SHP77 (cell line): ENCODE measurements at regions not wholly inside any gene's neighbourhood (a gene's known extent, or its start where the extent isn't known, plus 50 kb on each side); places are given as distances from the start of the nearest gene placed in this dataset.

Experiments
- DNase-seq, 2 experiments: peaks; one replicate each; lab custom pipeline; 2025; lab: John Stamatoyannopoulos, UW

DNA sequence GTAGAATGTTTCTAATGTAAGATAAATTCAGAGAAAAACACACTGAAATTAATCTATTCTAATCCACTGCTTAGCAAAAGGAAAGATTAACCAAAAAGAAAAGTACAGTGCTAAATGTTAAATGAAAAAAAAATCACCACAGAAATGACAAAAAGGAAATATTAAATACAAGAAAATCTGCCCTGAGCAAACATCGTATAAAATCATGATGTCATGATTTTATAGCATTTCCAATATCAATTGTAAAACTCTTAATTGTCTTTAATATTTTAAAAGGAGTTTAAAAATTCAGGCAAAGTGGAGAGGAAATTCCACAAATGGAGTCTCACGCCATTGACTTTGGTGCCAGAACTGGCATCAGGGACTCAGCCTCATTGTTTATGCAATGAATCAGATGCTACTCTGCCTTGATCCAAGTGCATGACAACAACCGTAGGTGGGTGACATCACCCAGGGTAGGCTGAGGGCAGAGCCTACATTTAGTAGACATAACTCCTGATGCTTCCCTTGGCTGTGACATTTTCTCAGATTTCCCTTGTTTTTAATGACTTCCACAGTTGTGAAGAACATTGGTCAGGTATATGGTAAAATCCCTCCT lies 696.8 kb downstream of the SEMA5A start:
- DNase-seq, result peak in 1 of 2 experiments; percentile 27

DNA sequence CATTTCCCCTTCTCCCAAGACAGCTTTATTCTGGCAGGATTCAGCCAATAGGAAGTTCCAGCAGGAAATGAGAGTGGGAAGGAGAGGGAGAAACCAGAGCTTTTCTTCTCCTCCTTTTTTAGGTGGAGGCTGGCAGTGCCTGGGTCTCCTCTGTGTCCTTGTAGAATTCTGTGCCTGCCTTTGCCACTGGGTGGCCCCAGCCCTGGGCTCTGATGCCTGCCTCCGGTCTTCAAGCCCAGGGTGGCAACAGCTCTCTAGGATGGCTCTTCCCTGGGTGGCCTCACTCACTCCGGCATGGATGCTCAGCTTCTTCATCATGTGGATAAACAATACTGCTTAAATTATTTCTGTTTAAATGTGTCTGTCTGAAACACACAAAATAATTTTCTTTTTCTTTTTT lies 694.8 kb downstream of the SEMA5A start:
- no peak for DNase-seq

DNA sequence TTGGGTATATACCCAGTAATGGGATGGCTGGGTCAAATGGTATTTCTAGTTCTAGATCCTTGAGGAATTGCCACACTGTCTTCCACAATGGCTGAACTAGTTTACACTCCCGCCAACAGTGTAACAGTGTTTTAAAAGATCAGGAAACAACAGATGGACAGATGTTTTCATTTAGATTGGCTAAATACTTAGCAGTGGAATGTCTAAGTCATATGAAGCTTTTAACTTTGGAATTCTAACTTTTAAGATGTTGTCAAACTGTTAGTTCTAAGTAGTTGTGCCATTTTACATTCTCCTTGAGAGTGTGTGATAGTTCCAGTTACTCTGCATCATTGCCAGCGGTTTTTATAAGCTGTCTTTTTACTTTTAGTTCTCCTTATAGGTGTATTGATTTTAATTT lies 688.8 kb downstream of the SEMA5A start:
- no peak for DNase-seq

DNA sequence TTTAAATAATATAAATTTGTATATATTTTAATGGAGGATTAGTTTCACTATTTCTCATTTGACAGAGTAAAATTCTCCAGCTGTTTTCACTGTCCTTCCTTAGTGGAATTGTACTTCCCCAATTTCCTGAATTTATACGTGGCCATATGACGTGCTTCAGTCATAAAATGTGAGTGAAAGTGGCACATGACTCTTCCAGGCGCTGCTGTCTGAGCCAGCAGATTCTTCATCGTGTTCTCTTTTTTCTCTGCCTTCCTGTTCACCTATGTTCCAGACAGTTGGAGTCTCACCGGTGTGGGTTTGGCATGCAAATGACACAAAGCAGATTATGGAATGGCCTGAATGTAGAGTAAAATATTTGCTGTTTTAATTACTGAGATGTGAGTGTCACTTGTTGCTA lies 684.1 kb downstream of the SEMA5A start:
- no peak for DNase-seq

DNA sequence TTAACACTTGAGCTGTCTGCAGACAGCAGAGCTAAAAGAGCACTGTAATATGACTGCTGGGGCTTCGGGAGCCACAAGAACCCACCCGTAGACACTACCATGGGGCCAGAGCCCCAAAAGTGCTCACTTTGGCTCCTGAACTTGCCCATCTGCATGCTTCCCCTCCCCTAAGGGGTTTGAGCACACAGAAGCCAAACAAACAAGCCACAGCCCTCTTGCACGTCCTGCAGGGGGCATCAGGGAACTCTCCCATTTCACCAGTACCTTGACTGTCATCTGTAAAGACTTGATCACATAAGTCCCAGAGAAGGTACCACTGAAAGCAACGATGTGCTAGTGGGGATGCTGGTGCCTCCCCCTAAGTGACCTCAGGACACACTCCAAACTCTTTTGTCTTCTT lies 681.8 kb downstream of the SEMA5A start:
- peak; percentile 50 for DNase-seq

DNA sequence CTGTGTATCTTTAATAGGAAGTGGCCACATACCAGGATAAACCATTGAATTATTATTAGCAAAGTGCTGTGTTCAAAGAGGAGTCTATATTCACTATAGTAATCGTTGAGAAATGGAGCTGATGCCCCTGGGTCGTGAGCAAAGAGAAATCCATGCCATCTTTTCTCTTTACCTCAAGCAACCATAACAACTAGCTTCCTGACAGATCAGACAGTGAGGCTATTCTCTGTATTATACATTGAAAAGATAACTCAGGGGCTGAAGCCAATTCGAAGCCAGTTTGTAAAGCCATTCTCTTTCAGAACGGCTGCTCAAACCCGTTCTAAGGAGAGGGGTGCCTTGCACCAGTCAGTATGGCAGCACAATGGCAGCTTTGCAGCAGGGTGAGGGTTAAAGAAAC lies 680.6 kb downstream of the SEMA5A start:
- DNase-seq, result no peak

DNA sequence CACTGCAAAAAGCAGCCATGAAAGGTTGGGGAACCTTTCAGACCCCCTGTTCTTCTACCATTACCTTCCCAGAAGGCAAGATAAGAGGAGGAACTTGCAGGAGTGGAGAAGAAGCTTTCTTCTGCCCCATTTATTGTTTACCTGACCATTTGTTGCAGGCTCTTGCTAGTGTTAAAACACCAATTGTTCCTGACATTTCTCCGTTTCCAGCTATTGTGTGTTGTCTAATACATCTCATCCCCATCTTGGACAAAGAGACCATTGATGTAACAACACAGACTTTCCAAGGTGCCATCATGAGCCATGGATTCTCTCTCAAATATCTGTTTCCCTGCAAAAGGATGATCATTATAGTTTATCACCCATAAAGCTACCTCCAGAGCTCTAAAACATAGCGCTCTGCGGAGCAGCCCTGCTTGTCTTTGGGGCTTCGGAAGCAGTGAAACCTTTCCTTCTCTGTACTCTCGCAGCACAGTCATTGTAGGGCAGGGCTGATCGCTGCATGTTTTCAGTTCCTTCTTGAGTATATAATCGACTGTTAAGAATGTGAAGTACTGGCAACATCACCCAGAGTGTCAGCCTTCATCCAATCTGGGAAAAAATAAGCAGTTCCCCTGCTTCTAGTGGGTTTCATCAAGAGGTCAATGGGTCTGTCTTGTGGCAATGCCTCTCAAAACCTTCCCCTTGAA lies 680.0 kb downstream of the SEMA5A start:
- no peak for DNase-seq

DNA sequence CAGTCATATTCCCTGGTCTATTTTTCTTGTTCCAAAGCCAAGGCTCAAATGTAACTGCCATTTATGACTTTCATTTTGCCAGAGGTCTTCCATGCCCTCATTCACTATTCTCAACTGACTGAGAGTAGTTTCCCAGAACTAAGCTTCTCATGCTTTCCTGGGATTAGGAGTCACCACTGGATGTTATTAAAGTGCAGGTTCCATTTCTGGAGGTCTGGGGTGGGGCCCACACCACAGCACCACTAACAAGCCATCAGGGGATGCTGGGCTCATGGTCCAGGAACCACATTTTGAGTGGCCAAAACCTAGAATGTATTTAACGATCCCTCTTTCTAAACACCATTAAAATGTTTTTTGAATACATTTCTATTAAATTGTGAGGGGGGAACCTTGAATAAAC lies 677.6 kb downstream of the SEMA5A start:
- no peak for DNase-seq

DNA sequence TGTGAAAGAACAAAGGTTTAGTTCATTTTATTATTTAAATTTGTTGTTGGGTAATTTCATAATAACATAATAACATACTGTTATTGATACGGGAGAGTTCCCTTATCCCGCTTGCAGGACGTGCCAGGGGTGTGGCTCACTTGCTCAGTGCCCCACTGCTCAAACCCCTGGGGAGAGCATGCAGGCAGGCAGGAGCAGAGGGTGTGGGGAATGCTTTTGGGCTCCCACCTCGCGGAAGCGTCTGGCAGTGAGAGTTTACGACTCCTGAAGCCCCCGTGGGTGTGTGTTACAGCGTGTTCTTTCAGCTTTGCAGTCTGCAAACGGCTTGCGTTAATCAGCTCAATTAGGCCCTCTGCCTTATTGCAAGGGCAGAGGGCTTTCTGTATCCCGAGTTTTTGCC lies 675.9 kb downstream of the SEMA5A start:
- DNase-seq, result no peak

DNA sequence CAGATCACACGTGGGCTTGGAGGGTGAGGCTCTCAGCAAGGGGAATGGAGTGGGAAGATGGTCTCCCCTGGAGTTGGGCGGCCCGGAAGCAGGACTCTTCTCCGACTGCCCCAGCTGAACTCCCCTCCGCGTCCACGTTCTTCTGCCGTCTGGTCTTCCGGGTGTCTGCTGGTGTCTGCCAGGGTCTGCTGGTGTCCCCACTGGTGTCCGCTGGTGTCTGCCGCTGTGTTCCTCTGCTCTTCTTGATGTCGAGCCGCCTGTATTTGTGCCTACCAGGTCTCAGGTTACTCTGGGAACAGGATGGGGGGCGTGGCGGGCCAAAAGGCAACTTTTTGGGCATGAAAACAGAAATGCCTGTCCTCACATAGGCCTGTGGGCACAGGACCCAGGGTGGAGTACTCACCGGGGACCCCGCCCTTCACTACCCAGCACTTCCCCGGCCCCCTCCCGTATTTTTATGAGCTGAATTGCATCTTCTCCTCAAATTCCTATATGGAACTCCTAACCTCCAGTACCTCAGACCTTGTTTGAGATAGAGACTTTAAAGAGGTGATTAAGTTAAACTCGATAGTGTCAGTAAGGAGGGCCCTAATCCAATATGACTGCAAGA lies 675.4 kb downstream of the SEMA5A start:
- DNase-seq, result peak in 1 of 2 experiments; percentile 7

DNA sequence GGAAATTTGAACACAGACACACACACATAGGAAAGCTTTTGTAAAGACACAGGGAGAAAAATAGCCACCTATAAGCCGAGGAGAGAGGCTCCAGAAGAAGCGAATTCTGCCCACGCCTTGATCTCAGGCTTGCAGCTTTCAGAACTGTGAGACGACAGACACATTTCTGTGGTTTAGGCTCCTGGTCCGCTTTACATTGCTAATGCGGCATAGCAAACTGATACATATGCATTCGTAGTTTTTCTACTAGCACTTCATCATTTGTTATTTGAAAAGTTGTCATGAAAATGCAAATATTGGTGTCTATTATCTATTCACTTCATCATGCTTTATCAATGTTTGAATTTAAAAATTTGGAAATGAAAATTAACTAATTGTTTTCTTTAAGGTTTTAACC lies 674.9 kb downstream of the SEMA5A start:
- DNase-seq, result no peak

DNA sequence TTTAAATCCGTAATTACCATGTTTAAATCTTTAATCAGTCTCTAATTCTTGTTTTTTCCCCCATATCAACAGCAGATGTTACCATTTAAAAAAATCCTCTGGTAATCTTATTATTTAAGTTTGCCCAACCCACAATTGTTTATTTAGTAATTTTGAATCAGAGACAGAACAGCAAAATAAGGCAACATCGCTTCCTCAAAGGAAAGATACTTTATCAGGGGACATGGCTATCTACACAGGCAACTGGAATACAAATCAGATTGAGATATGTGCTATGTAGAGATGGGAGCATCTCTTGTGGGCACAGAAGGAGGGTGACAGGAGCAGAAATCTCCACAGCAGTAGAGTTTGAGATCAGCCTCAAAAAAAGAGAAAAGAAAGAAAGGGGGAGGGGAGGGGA lies 674.4 kb downstream of the SEMA5A start:
- no peak for DNase-seq

DNA sequence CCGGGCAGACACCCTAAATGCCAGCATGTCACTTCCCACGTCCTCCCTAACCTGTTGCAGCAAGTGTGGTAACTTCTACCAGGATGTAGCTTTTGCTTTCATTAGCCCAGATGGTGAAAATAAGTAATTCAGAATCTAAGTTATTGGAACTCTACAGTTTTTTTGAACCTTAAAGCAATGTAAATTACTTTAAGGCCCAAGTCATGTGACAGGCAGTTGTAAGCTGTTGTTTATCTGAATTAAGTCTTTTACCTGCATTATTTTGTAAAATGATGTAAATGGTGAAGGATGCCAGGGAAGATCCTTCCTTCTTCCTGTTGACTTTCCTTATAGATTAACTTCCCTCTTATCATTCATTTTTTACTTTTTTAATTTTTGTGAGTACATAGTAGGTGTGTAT lies 670.2 kb downstream of the SEMA5A start:
- no peak for DNase-seq

DNA sequence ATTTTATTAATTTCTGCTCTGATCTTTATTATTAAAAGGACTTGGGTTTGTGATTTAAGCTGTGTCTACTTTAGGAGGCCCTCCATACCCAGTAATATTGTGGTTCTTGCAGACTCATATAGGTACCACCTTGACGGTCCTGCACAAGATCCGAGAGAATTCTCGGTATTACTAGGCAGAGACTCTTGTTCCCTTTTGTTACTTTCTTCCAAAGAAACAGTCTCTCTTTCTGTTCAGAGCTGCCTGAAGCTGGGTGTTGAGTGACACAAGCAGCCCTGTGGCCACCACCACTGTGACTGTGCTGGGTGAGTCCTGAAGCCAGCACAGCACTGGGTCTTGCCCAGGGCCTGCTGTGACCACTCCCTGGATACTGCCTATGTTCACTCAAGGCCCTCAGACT lies 666.6 kb downstream of the SEMA5A start:
- no peak for DNase-seq

DNA sequence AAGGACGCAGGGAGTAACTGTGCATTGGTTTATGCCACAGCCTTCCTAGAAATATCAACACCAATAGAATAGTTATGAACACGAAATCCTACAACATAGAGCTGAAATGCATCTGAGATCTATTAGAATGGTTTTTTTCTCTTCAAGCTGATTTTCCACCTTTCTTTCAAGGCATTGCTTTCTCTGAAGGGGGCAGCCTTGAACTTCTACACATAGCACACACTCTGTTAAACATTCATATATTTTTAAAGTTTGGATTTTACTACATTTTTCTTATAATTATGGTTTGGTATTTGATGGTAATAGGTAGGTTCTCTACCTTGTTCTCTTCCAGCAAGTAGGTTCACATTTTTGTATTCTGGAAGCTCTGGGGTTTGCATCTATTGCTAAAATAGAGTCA lies 661.8 kb downstream of the SEMA5A start:
- no peak for DNase-seq

DNA sequence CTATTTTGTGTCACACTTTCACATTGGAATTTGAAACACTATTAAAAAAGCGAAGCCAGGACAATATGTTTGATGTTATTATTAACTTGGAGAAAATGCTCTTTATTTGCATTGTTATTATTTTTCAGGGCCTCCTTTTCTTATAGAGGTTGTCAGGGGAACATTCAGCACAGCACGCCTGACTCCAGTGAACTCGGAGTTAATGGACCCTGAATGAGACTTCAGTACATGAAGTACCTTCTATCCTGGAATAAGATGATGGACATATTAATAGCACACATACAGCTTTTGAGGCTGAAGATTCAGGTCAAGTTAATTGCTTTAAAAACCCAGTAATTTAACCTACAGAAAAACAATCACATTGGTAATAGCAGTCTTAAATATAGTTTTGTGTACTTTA lies 652.9 kb downstream of the SEMA5A start:
- DNase-seq, result no peak

DNA sequence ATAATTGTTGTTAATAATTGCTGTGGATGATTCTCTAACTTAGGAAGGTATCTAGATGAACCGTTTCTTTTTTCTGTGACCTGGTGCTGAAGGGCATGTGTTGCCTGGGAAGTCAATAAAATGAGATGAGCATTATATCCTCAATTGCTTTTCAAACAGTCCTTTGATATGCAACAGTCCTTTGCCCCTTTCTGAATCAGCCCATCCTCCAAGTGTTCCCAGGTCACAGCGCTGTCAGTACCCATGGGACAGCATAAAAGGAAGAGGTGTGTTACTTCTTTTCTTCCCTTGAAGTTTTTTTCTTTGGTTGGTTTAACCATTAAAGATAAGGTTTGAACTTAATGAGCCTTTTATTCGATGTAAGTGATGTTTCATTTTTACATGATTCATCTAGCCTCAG lies 651.8 kb downstream of the SEMA5A start:
- no peak for DNase-seq

DNA sequence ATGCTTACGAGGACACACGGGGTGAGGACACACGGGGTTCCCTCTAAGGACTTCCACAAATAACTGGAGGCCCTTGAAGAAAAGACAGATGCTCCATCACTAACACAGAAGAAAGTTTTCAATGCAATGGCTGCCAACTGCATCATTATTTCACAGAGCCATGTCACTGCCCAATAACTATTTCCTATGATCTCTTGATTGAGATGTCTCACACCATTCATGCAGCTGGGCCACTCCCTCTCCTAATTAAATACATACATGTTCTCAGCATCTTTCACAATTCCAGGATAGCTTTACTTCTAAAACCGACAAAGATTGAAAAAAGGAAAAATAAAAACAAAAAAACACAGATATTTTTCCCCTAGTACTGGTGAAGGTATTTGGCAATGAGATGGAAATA lies 650.8 kb downstream of the SEMA5A start:
- DNase-seq, result no peak

DNA sequence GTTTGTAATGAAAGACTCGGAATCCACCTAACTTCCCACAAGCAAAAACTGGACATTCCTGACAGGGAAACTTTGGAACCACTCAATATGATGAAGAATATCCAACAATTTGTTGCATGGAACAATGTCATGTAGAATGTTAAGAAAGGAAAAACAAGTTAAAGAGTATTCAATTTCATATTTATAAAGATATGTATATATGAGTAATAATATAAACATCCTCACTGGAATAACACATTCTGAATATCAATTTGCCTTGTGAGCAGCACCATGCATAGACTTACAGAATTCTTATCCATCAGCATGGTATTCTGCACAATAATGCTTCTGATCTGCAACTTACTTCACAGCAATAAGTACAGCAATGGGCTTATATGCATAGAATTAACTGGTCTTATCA lies 650.3 kb downstream of the SEMA5A start:
- no peak for DNase-seq

DNA sequence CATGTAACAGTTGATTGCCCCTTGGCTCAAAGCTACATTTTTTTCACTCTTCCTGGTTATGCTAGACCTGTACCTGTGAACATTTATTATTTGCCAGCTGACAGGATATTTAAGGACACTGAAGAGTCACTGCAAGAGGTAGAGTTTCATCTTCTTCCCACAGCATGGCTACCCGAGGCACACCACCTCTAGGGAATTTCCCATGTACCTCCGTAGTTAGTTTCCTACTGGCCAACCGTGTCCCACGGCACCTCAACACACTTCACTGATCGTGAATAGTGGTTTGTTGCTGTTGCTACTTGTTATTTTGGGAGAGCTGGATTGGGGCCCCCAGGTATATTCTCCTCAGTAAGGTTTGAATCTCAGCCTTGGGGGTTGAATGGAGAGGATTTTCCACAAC lies 648.6 kb downstream of the SEMA5A start:
- DNase-seq, result no peak

DNA sequence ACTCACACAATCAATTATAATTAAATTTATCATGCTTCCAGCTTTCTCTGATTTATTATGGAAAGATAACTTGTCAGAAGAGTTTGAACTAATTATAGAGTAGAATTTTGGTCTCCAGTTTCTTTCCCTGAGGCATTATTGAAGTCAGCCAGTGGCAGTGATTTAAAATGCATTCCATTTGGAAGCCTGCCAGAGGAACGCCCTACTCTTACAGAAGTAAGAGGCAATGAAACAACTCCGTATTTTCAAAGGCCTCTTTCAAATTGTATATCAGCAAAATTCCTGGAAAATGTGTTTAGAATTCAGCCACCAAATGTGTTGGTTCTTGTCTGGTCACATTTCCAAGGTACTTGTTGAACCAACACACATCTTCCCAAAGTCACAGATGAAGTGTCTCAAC lies 640.9 kb downstream of the SEMA5A start:
- no peak for DNase-seq

DNA sequence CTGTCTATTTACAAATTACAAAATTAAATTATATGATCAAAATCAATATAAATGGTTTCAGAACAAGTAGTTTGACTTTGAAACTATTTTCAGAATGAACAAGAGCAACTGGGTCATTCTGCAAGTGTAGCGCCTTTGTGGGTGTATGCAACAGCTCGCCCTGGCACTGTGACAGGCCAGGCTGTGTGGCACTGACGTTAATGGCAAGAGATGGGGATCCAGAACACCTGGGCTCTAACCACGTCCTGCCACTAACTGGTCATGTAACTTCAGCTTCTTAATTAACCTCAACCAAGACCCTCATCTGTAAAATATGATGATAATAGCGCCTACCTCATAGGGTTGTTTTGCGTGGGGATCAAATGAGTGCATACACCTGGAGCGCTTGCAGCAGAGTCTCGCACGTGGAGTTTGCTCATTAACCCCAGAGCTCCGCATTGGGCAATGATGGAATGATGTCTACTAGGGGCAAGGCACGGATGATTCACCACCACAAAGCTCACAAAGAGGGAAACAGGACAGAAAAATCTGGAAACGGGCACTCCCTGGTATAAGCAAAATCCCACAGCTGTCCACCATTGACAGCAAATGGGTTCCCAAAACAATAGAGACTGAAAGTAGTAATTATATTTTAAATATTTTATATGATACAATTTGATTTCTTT lies 639.4 kb downstream of the SEMA5A start:
- no peak for DNase-seq

DNA sequence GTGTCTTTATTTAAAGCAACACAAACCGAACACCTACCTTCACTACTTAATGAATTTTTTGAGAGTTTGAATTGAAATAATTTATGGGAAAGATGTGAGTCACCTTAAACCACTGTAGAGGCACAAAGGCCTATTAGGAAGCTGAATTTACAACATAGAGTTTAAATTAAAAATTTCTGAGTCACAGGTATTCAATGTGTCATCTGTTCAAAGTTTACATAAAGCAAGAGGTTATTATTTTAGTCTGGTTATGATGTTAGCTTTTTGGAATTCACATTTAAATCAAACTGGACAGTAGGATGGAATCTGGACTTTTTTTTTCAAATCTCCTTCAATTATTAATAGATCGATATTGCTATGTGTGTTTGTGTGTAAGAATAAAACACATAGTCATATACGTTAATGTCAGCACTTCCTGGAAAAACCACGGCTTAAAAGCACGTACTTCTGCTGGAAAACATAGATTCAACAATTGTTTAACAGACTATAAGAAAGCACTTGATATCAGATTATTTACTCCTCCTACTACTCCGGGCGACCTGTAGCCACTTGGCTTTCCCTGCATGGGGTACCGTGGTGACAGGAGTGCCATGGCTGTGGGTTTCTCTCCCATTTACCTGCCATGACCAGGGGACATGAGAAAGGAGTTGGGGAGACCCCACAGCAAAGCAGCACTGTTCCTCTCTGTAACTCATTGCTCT lies 638.6 kb downstream of the SEMA5A start:
- no peak for DNase-seq
